HG03442 (cell line): ENCODE measurements at regions not wholly inside any gene's neighbourhood (a gene's known extent, or its start where the extent isn't known, plus 50 kb on each side); places are given as distances from the start of the nearest gene placed in this dataset.
"Not testable (repeated sequence)": the region's sequence is repeated elsewhere in the genome, so short reads cannot be mapped to it uniquely, and the experiment has no call there.

Experiments used
- ATAC-seq: cut with Tn5 transposase; IDR thresholded peaks from one replicate; pipeline ENCODE4 v1.9.1; 2021; ENCODE audit warnings: mild to moderate bottlenecking, moderate library complexity; ENCODE audit not compliant: unreplicated experiment

GRCh38 chr6:169858293-169858934, 107.0 kb downstream of the ERMARD start:
- ATAC-seq, result no peak

DNA sequence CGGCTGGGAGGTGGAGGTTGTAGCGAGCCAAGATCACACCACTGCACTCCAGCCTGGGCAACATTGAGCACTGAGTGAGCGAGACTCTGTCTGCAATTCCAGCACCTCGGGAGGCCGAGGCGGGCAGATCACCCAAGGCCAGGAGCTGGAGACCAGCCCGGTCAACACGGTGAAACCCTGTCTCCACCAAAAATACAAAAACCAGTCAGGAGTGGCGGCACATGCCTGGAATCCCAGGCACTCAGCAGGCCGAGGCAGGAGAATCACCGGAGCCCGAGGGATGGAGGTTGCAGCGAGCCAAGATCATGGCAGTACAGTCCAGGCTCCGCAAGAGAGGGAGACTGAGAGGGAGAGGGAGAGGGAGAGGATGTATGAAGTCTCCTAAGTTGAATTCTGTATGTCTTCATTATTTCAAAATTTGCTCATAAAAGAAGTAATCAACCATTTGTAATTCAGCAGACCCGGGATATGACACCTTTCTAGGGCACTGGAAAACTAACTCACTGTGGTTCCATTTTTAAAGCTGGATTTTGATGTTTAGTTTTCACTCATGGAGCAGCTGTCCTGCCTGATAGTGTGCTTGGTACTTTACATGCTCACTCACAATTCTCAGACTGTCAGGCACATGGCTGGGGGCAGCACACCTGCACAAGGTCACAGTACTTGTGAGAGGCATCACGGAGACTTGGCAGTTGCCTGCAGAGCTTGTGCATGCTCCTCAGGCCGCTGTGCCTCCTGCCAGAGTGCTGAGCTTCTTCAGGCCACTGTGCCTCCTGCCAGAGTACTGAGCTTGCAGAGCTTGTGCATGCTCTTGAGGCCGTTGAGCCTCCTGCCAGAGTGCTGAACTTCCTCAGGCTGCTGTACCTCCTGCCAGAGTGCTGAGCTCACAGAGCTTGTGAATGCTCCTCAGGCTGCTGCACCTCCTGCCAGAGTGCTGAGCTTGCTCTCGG, 106.2 kb downstream of the ERMARD start:
- ATAC-seq, result no peak

DNA sequence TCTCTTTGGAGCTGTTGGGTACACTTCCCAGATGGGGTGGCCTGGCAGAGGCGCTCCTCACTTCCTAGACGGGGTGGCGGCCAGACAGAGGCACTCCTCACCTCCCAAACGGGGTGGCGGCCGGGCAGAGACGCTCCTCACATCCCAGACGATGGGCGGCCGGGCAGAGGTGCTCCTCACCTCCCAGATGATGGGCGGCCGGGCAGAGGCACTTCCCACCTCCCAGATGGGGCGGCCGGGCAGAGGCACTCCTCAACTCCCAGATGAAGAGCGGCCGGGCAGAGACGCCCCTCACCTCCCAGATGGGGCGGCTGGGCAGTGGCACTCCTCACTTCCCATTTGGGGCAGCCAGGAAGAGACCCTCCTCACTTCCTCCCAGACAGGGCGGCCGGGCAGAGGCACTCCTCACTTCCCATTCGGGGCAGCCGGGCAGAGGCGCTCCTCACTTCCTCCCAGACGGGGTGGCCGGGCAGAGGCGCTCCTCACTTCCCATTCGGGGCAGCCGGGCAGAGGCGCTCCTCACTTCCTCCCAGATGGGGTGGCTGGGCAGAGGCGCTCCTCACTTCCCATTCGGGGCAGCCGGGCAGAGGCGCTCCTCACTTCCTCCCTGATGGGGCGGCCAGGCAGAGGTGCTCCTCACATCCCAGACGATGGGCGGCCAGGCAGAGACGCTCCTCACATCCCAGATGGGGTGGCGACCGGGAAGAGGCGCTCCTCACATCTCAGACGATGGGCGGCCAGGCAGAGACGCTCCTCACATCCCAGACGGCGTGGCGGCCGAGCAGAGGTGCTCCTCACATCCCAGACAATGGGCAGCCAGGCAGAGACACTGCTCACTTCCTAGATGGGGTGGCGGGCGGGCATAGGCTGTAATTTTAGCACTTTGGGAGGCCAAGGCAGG, 105.3 kb downstream of the ERMARD start:
- not testable (repeated sequence) for ATAC-seq

- no peak for ATAC-seq
Measured at GRCh38 chr6:169854813-169855212, 103.4 kb downstream of the ERMARD start.

- no peak for ATAC-seq
Measured at GRCh38 chr6:169854083-169854725, 102.8 kb downstream of the ERMARD start.

- ATAC-seq, result no peak
Measured at GRCh38 chr6:169853196-169854082, 102.0 kb downstream of the ERMARD start.

DNA sequence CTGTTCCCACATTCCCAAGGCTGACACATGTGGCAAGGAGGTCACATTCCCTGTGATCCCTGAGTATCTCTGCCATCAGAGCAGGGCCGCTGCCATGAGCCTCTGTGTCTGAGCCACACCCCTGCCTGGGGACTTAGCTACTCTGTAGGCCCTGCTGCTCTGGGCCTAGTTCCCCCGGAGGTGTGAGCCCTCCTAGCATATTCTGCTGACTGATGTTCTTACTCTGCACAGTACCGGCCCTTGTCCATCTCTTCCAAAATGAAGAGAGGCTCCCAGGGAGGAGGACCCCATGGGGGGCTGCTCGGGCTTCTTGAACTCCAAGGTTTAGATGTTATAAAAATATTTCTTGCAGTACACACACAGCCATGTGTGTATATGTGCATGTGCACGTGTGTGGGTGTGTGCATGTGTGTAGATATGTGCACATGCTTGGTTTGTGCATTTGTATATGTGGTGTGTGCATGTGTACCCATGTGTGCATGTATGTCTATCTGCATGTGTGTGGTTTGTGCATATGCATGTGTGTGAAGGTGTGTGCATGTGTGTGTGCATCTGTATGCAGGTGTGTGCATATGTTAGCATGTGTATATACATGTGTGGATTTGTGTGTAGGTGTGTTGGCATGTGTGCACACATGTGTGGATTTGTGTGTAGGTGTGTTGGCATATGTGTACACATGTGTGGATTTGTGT, 101.2 kb downstream of the ERMARD start:
- no peak for ATAC-seq

GRCh38 chr6:169851641-169852503, 100.5 kb downstream of the ERMARD start:
- no peak for ATAC-seq

DNA sequence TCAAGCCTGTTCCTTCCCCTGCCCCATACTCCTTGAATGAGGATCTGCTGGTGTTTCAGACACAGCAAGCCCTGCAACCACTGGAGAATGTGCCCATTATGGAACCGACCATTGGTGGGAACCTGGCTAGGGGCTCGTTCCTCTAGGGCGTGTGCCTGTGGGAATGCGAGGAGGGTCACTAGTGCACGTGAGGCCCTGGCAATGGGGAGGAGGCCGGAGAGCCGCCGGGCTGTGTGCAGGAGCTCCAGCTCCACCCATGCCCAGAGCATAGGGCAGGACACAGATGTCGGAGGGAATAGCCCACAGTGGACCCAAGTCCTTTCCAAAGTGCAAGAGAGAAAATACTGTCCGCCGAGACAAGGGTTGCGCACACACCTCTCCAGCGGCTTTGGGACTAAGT, 99.3 kb downstream of the ERMARD start:
- ATAC-seq, result no peak

DNA sequence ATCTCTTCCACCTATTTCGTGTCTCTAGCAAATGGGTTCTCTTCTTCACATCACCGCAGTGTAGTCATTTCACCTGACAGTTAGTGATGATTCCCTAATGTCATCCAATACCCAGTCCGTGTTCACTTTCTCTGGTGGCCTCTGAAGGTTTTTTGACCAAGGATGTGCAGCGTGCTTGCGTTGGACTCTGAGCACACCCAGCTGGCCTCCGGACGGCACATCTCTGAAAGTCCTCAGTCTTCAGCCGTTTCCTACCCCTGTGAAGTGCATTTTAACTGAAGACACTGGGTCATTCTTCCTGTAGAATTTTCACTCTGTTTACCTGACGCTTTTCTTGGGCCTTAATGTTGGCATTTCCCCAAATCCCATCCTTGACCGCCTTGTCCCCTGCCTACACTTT, 98.7 kb downstream of the ERMARD start:
- ATAC-seq, result no peak

- no peak for ATAC-seq
Measured at GRCh38 chr6:169849396-169849795, 98.0 kb downstream of the ERMARD start.

DNA sequence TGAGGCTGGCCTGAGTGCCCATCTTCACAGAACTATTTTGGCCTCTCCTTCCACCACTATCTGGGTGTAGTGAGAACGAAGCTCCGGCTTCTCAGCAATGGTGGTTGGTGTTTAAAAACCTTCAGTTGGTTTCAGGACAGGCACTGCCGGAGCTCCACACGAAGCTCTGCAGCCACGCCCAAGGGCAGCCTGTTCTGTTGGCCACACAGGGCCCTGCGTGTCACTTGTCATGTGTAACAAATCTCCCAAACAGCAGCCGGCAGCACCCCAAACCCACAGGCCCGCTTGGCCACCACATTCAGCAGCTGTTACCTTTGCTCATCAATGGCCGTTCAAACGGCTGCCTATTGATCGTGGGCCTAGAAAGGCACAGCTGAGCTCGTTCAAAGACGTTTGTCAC, 97.5 kb downstream of the ERMARD start:
- ATAC-seq, result no peak

DNA sequence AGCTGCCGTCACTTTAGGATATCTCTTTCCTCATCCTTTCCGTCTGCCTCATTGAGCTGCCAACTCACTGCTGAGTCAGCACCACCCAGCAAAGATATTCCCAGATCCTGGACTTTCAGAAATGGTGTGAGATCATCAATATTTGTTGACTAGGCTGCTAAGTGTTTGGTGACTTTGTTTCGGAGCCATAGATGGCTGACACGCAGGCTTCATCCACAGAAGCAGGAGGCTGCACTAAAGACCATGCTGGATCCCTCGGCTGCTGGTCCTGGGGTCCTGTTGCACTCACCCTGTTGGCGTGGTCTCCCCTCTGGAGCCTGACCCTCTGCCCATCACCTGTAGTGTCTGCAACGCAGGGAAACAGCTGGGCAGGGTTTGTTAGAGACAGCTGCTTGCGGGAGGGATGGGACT, 96.5 kb downstream of the ERMARD start:
- no peak for ATAC-seq

- no peak for ATAC-seq
Measured at GRCh38 chr6:169847141-169847674, 95.8 kb downstream of the ERMARD start.

DNA sequence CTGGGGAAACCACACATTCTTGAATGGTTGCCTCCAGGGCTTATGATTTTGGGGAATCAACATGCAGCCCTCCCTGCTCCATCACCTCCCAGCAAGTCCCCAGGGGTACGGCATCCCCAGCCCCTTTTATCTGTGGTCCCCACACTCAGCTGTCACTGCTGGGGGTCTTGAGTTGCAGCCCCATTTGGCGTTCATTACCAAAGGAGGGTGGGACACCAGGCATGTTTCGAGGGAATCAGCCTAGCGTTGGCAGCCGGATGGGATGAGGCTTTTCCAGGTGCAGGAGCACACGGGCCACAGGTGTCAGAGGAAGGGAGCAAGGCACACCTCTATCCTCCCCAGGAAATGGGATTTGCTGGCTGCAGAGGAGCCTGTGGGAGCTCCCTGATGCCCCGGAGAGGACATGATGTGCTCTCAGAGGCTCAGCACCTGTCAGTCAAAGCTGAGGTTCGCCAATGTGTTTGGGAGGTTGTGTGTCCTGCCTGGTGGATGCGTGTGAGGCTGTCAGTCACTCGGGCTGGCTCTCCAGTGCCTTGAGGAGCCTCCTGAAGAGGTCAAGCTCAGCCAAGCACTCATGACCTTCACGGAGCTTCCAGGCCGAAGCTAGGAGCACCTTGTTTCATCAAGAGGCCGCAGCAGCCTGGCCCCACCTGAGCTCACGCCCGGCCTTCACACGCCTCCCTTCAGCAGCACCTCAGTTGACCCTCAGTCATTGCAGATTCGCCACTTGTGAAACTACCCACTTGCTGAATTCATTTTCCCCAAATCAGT, 95.0 kb downstream of the ERMARD start:
- no peak for ATAC-seq

- ATAC-seq, result no peak
Measured at GRCh38 chr6:169845426-169846285, 94.2 kb downstream of the ERMARD start.
